ENCODE measurements at regions not wholly inside any gene's neighbourhood (a gene's known extent, or its start where the extent isn't known, plus 50 kb on each side); places are given as distances from the start of the nearest gene placed in this dataset.
"Not testable (repeated sequence)": the region's sequence is repeated elsewhere in the genome, so short reads cannot be mapped to it uniquely, and the experiment has no call there.

DNA sequence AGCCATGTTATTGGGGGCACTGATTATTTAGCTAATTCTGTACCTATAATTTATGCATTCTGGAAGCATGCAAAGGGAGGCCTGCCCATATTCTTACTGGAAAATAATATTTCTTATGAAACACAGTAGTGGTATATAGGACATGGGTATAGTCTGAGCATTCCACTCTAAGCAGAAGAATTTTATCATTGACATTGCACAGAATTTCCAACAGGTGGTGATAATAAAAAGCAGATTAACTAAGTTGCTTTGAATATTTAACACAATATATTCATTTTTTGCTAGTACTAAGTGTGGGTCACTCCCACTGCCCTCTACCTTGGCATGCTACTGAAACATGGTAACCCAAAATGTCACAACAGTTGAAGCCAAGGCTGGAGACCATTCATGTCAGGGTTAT, 728.8 kb upstream of the FAT3 start:
- Histone ChIP-seq H3K9me3 (no peaks in the 10 kb centered on the region), H3K4me1 (no peaks in the 10 kb centered on the region), H3K36me3 (ENCODE audit: control insufficient read depth, insufficient read depth, low read length) (no peaks in the 10 kb centered on the region), H3K27me3 (replicated peaks; ENCODE audit: control insufficient read depth, insufficient read depth, low read length) (no peaks in the 10 kb centered on the region), H3K4me3 (ENCODE audit: low read depth, low read length) (no peak overlapping the region)
- ChIA-PET CTCF (no interaction called here), POLR2A (no interaction called here)
- no peak for DNase-seq
- H3K27me3 Mint-ChIP-seq (ENCODE audit: insufficient read depth, unreplicated experiment), result no peaks in the 10 kb centered on the region
- intact Hi-C loops (cut with micrococcal nuclease; ENCODE audit: unreplicated experiment), result no loop called here
- no peaks in the 10 kb centered on the region for H3K36me3 Mint-ChIP-seq (ENCODE audit: insufficient read depth, unreplicated experiment)
- BruUV-seq (replicated peaks), result no TSS peak
- H3K9me3 Mint-ChIP-seq (ENCODE audit: unreplicated experiment), result no peaks in the 10 kb centered on the region
- no peaks in the 10 kb centered on the region for H3K4me1 Mint-ChIP-seq (ENCODE audit: low read depth, unreplicated experiment)
- TF ChIP-seq, protein P1, sequence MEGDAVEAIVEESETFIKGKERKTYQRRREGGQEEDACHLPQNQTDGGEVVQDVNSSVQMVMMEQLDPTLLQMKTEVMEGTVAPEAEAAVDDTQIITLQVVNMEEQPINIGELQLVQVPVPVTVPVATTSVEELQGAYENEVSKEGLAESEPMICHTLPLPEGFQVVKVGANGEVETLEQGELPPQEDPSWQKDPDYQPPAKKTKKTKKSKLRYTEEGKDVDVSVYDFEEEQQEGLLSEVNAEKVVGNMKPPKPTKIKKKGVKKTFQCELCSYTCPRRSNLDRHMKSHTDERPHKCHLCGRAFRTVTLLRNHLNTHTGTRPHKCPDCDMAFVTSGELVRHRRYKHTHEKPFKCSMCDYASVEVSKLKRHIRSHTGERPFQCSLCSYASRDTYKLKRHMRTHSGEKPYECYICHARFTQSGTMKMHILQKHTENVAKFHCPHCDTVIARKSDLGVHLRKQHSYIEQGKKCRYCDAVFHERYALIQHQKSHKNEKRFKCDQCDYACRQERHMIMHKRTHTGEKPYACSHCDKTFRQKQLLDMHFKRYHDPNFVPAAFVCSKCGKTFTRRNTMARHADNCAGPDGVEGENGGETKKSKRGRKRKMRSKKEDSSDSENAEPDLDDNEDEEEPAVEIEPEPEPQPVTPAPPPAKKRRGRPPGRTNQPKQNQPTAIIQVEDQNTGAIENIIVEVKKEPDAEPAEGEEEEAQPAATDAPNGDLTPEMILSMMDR (IDR thresholded peaks at IDR 0.05; ENCODE audit: insufficient read depth in 1 of 2, low read depth in 1 of 2, low read length in 1 of 2, severe bottlenecking in 1 of 2, unreplicated experiment in 1 of 2), result no peak
- no peak overlapping the region for H3K4me3 Mint-ChIP-seq (ENCODE audit: unreplicated experiment)
- no peak overlapping the region for H3K27ac Mint-ChIP-seq (ENCODE audit: unreplicated experiment)

DNA sequence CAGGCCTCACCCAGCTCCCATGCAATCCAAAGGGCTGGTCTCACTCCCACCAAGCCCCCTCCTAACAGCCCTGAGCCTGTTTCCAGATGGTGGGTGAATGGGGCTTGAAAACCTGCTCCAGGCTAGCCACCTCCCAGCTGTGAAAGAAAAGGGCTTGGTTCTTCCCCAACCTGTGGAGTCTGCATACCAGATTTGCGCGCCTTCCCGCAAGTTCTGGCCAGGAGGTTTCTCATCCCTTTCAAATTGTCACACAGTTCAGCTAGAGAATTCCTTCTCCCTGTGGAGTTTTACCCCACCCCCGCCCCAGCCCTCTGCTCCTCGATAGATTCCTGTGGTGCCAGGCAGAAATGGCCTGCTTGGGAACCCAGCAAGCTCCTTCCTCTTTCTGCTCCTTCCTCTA, 734.6 kb upstream of the FAT3 start:
- H3K4me1 Mint-ChIP-seq (ENCODE audit: low read depth, unreplicated experiment), result no peaks in the 10 kb centered on the region
- no peak overlapping the region for H3K27ac Mint-ChIP-seq (ENCODE audit: unreplicated experiment)
- Histone ChIP-seq H3K4me3 (ENCODE audit: low read depth, low read length) (no peak overlapping the region), H3K36me3 (ENCODE audit: control insufficient read depth, insufficient read depth, low read length) (no peaks in the 10 kb centered on the region), H3K27me3 (replicated peaks; ENCODE audit: control insufficient read depth, insufficient read depth, low read length) (no peaks in the 10 kb centered on the region), H3K9me3 (peaks cover 5% of the 10 kb centered on the region; the same call in 1 of the 2 replicates), H3K4me1 (no peaks in the 10 kb centered on the region)
- CTCF ChIA-PET, result no interaction called here
- intact Hi-C loops (cut with micrococcal nuclease; ENCODE audit: unreplicated experiment), result no loop called here
- no peak overlapping the region for H3K4me3 Mint-ChIP-seq (ENCODE audit: unreplicated experiment)
- no peaks in the 10 kb centered on the region for H3K27me3 Mint-ChIP-seq (ENCODE audit: insufficient read depth, unreplicated experiment)
- no TSS peak for BruUV-seq (replicated peaks)
- TF ChIP-seq, protein P1 (IDR thresholded peaks at IDR 0.05; ENCODE audit: insufficient read depth in 1 of 2, low read depth in 1 of 2, low read length in 1 of 2, severe bottlenecking in 1 of 2, unreplicated experiment in 1 of 2), result no peak
- H3K36me3 Mint-ChIP-seq (ENCODE audit: insufficient read depth, unreplicated experiment), result no peaks in the 10 kb centered on the region
- DNase-seq, result no peak
- POLR2A ChIA-PET, result no interaction called here
- H3K9me3 Mint-ChIP-seq (ENCODE audit: unreplicated experiment), result peaks cover 24% of the 10 kb centered on the region

DNA sequence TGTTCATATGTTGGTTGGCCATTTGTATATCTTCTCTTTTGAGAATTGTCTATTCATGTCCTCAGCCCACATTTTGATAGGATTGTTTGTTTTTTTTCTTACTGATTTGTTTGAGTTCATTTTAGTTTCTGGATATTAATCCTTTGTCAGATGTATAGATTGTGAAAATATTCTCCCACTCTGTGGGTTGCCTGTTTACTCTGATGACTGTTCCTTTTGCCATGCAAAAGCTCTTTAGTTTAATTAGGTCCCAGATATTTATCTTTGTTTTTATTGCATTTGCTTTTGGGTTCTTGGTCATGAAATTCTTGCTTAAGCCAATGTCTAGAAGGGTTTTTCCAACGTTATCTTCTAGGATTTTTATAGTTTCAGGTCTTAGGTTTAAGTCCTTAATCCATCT, 740.7 kb upstream of the FAT3 start:
- H3K27me3 ChIP-seq (replicated peaks; ENCODE audit: control insufficient read depth, insufficient read depth, low read length); H3K4me1 ChIP-seq; H3K4me3 Mint-ChIP-seq (ENCODE audit: unreplicated experiment); H3K4me1 Mint-ChIP-seq (ENCODE audit: low read depth, unreplicated experiment); H3K4me3 ChIP-seq (ENCODE audit: low read depth, low read length); BruUV-seq (replicated peaks); H3K27ac Mint-ChIP-seq (ENCODE audit: unreplicated experiment); intact Hi-C loops (cut with micrococcal nuclease; ENCODE audit: unreplicated experiment); H3K9me3 ChIP-seq; H3K36me3 ChIP-seq (ENCODE audit: control insufficient read depth, insufficient read depth, low read length); H3K27me3 Mint-ChIP-seq (ENCODE audit: insufficient read depth, unreplicated experiment); DNase-seq; CTCF ChIA-PET; H3K36me3 Mint-ChIP-seq (ENCODE audit: insufficient read depth, unreplicated experiment); POLR2A ChIA-PET: not testable (repeated sequence)
- H3K9me3 Mint-ChIP-seq (ENCODE audit: unreplicated experiment), result peaks cover 20% of the 10 kb centered on the region

DNA sequence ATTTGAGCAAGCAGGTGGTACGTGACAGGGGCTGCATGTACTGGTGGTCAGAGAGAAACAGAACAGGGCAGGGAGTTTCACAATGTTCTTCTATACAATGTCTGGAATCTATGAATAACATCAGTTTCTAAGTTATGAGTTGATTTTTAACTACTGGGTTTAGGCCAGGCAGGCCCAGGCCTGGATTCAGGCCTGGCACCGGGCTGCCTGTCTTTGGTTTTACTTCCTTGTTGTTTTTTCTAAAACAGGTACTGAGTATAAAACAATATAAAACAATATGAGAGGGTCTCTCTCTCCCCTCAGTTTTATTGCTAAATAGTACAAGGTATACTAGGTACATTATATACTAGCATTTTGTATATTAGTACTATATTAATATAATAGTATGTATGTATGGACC, 742.7 kb upstream of the FAT3 start:
- H3K4me1 ChIP-seq; CTCF ChIA-PET; H3K4me3 Mint-ChIP-seq (ENCODE audit: unreplicated experiment); DNase-seq; intact Hi-C loops (cut with micrococcal nuclease; ENCODE audit: unreplicated experiment); H3K36me3 ChIP-seq (ENCODE audit: control insufficient read depth, insufficient read depth, low read length); H3K27me3 ChIP-seq (replicated peaks; ENCODE audit: control insufficient read depth, insufficient read depth, low read length); H3K4me1 Mint-ChIP-seq (ENCODE audit: low read depth, unreplicated experiment); H3K9me3 ChIP-seq; H3K27ac Mint-ChIP-seq (ENCODE audit: unreplicated experiment); H3K27me3 Mint-ChIP-seq (ENCODE audit: insufficient read depth, unreplicated experiment); H3K4me3 ChIP-seq (ENCODE audit: low read depth, low read length); BruUV-seq (replicated peaks); POLR2A ChIA-PET; H3K36me3 Mint-ChIP-seq (ENCODE audit: insufficient read depth, unreplicated experiment); H3K9me3 Mint-ChIP-seq (ENCODE audit: unreplicated experiment): not testable (repeated sequence)

All from Caco-2 (cell line).